C4-2B (cell line): ENCODE measurements at regions not wholly inside any gene's neighbourhood (a gene's known extent, or its start where the extent isn't known, plus 50 kb on each side); places are given as distances from the start of the nearest gene placed in this dataset.

Experiments
- CTCF ChIP-seq: fragments of 450-650 bp; conservative IDR thresholded peaks from 2 replicates; pipeline ENCODE4 v1.5.1; 2017; ENCODE audit warnings: mild to moderate bottlenecking
- ZFX ChIP-seq: fragments of 450-650 bp; IDR thresholded peaks from 2 replicates; pipeline ENCODE4 v1.6.1; 2017

GRCh38 chr19:20414120-20414519, 151.5 kb downstream of the ZNF737 start:
- TF ChIP-seq CTCF (no peak), ZFX (no peak)
